GM23338 (cell line): ENCODE measurements at regions not wholly inside any gene's neighbourhood (a gene's known extent, or its start where the extent isn't known, plus 50 kb on each side); places are given as distances from the start of the nearest gene placed in this dataset.

ENCODE experiments used
- ATAC-seq: fragments of 200-7000 bp; cut with Tn5 transposase; 3 replicates; pipeline ENCODE4 v1.9.1; 2020
- DNase-seq: peaks from one replicate; pipeline ENCODE4 v3.0.0-alpha.2; 2015; ENCODE audit warnings: low spot score
- H2AFZ ChIP-seq: fragments of 200-600 bp; sonication (generic); 2 replicates; pipeline ENCODE4 v1.8.0; 2016; ENCODE audit warnings: antibody characterized with exemption, mild to moderate bottlenecking, moderate library complexity
- H3F3A ChIP-seq: fragments of 200-600 bp; sonication (generic); replicated peaks from 2 replicates; pipeline ENCODE4 v1.8.0; 2017; ENCODE audit warnings: antibody characterized with exemption, mixed run types, low read depth
- H3K27ac ChIP-seq: fragments of 200-600 bp; sonication (generic); 2 replicates; pipeline ENCODE4 v1.6.1; 2016; ENCODE audit warnings: low read depth
- H3K27me3 ChIP-seq: fragments of 200-600 bp; sonication (generic); 2 replicates; pipeline ENCODE4 v1.8.0; 2016; ENCODE audit warnings: mild to moderate bottlenecking, mixed run types, moderate library complexity; ENCODE audit not compliant: insufficient read depth
- H3K36me3 ChIP-seq: fragments of 200-600 bp; sonication (generic); 2 replicates; pipeline ENCODE4 v1.8.0; 2016; ENCODE audit warnings: mild to moderate bottlenecking; ENCODE audit not compliant: insufficient read depth
- H3K4me1 ChIP-seq: fragments of 200-600 bp; sonication (generic); 2 replicates; pipeline ENCODE4 v1.8.0; 2016; ENCODE audit warnings: mild to moderate bottlenecking, moderate library complexity; ENCODE audit not compliant: insufficient read depth
- H3K4me2 ChIP-seq: fragments of 200-600 bp; sonication (generic); 2 replicates; pipeline ENCODE4 v1.7.1; 2017; ENCODE audit warnings: mixed run types
- H3K4me3 ChIP-seq: fragments of 200-600 bp; sonication (generic); 2 replicates; pipeline ENCODE4 v1.6.1; 2016; ENCODE audit warnings: mixed run types
- H3K79me2 ChIP-seq: fragments of 200-600 bp; sonication (generic); replicated peaks from 2 replicates; pipeline ENCODE4 v1.8.0; 2017; ENCODE audit warnings: mild to moderate bottlenecking; ENCODE audit not compliant: insufficient read depth
- H3K9me2 ChIP-seq: fragments of 200-600 bp; sonication (generic); 2 replicates; pipeline ENCODE4 v1.8.0; 2017; ENCODE audit not compliant: insufficient read depth
- H4K20me1 ChIP-seq: fragments of 200-600 bp; sonication (generic); replicated peaks from 2 replicates; pipeline ENCODE4 v1.8.0; 2017; ENCODE audit warnings: mild to moderate bottlenecking; ENCODE audit not compliant: insufficient read depth
- H3K27ac Mint-ChIP-seq: 2 replicates; pipeline ENCODE4 v1.8.0; 2020; ENCODE audit warnings: inconsistent platforms, mild to moderate bottlenecking, moderate library complexity, mixed read lengths
- H3K27me3 Mint-ChIP-seq: 3 replicates; pipeline ENCODE4 v1.8.0; 2022; ENCODE audit warnings: low read depth, mild to moderate bottlenecking, moderate library complexity, mixed read lengths, inconsistent platforms; ENCODE audit not compliant: insufficient read depth, poor library complexity
- H3K36me3 Mint-ChIP-seq: 3 replicates; pipeline ENCODE4 v1.8.0; 2021; ENCODE audit warnings: low read depth, mild to moderate bottlenecking, inconsistent platforms, moderate library complexity, mixed read lengths
- H3K4me1 Mint-ChIP-seq: 3 replicates; pipeline ENCODE4 v1.8.0; 2020; ENCODE audit warnings: mild to moderate bottlenecking, inconsistent platforms, mixed read lengths
- H3K4me3 Mint-ChIP-seq: 3 replicates; pipeline ENCODE4 v1.8.0; 2021; ENCODE audit warnings: moderate library complexity, mild to moderate bottlenecking, inconsistent platforms, mixed read lengths
- H3K9me3 Mint-ChIP-seq: 3 replicates; pipeline ENCODE4 v1.8.0; 2020; ENCODE audit warnings: moderate library complexity, mild to moderate bottlenecking, inconsistent platforms, mixed read lengths
- CREB1 ChIP-seq: fragments of 250-450 bp; sonication (Bioruptor Pico); IDR thresholded peaks from 2 replicates; pipeline ENCODE4 v1.5.0; 2020; ENCODE audit warnings: low read depth, mild to moderate bottlenecking, moderate library complexity
- CTCF ChIP-seq, 2 experiments: fragments of 200-600 bp in 1 of 2; sonication (generic) in 1 of 2; conservative IDR thresholded peaks; 2 replicates each; pipeline versions ENCODE4 v1.5.1 to v1.6.1; 2016 to 2017; ENCODE audit warnings: antibody characterized with exemption in 2 of 2, low read depth in 2 of 2, mild to moderate bottlenecking in 2 of 2, moderate library complexity in 1 of 2
- ETS1 ChIP-seq: IDR thresholded peaks from 2 replicates; pipeline ENCODE4 v1.6.1; 2016; ENCODE audit warnings: antibody characterized with exemption
- EZH2 ChIP-seq: fragments of 200-600 bp; sonication (generic); IDR thresholded peaks from one replicate; pipeline ENCODE4 v1.8.0; 2017; ENCODE audit warnings: antibody characterized with exemption, mild to moderate bottlenecking, low read depth; ENCODE audit not compliant: unreplicated experiment
- EZH2phosphoT487 ChIP-seq: fragments of 200-600 bp; sonication (generic); IDR thresholded peaks from one replicate; pipeline ENCODE4 v1.8.1; 2018; ENCODE audit warnings: antibody characterized with exemption; ENCODE audit not compliant: unreplicated experiment
- JUNB ChIP-seq: IDR thresholded peaks from one replicate; pipeline ENCODE4 v1.6.1; 2016; ENCODE audit warnings: antibody characterized with exemption; ENCODE audit not compliant: unreplicated experiment
- NANOG ChIP-seq: IDR thresholded peaks from 2 replicates; pipeline ENCODE4 v1.6.1; 2016; ENCODE audit warnings: antibody characterized with exemption, borderline replicate concordance
- POLR2AphosphoS5 ChIP-seq: IDR thresholded peaks from 2 replicates; pipeline ENCODE4 v1.6.1; 2016; ENCODE audit warnings: antibody characterized with exemption, low read depth
- REST ChIP-seq: IDR thresholded peaks from one replicate; pipeline ENCODE4 v1.6.1; 2018; ENCODE audit warnings: antibody characterized with exemption; ENCODE audit not compliant: unreplicated experiment
- STAT1 ChIP-seq: IDR thresholded peaks from one replicate; pipeline ENCODE4 v1.6.1; 2016; ENCODE audit warnings: antibody characterized with exemption; ENCODE audit not compliant: unreplicated experiment
- ZNF114 ChIP-seq: fragments of 250-450 bp; sonication (Bioruptor Pico); IDR thresholded peaks from 2 replicates; pipeline ENCODE4 v1.5.0; 2020; ENCODE audit warnings: mild to moderate bottlenecking, moderate library complexity
- ZNF331 ChIP-seq: fragments of 250-450 bp; sonication (Bioruptor Pico); IDR thresholded peaks from 2 replicates; pipeline ENCODE4 v1.5.0; 2020; ENCODE audit warnings: low read depth, mild to moderate bottlenecking, moderate library complexity
- ZNF462 ChIP-seq: fragments of 250-450 bp; sonication (Bioruptor Pico); IDR thresholded peaks from 2 replicates; pipeline ENCODE4 v1.5.0; 2020; ENCODE audit warnings: mild to moderate bottlenecking, moderate library complexity

- no peaks in the 10 kb centered on the region for H4K20me1 ChIP-seq
- H3K4me1 Mint-ChIP-seq, result no peaks in the 10 kb centered on the region
- H3K4me3 Mint-ChIP-seq, result no peak overlapping the region
- ATAC-seq (peak; percentile 90), DNase-seq (peak; percentile 59)
- H3K27ac Mint-ChIP-seq, result no peak overlapping the region
- TF ChIP-seq REST (no peak), POLR2AphosphoS5 (no peak), CTCF (conservative IDR thresholded peaks at IDR 0.05; ENCODE audit: low read depth in 2 of 2) (no peak), ZNF114 (CRISPR knock-in tag) (no peak), EZH2phosphoT487 (no peak), ETS1 (no peak), EZH2 (no peak), STAT1 (no peak), ZNF462 (CRISPR knock-in tag) (no peak), NANOG (no peak), ZNF331 (CRISPR knock-in tag) (no peak), JUNB (no peak), CREB1 (CRISPR knock-in tag) (no peak)
- no peaks in the 10 kb centered on the region for H3K9me2 ChIP-seq
- no peak overlapping the region for H3K4me2 ChIP-seq
- no peaks in the 10 kb centered on the region for H3K9me3 Mint-ChIP-seq
- H3K27ac ChIP-seq, result no peak overlapping the region
- H3K36me3 ChIP-seq, result no peaks in the 10 kb centered on the region
- no peak overlapping the region for H3K4me3 ChIP-seq
- no peaks in the 10 kb centered on the region for H3K27me3 Mint-ChIP-seq
- no peaks in the 10 kb centered on the region for H3F3A ChIP-seq
- no peaks in the 10 kb centered on the region for H3K27me3 ChIP-seq
- no peaks in the 10 kb centered on the region for H3K79me2 ChIP-seq
- H3K4me1 ChIP-seq, result no peaks in the 10 kb centered on the region
- no peaks in the 10 kb centered on the region for H3K36me3 Mint-ChIP-seq
- H2AFZ ChIP-seq, result peak overlapping the region; percentile 76; the same call in 1 of the 2 replicates
Measured at GRCh38 chrX:22652596-22652995, 347.2 kb upstream of the DDX53 start.
